ENCODE measurements at regions not wholly inside any gene's neighbourhood (a gene's known extent, or its start where the extent isn't known, plus 50 kb on each side); places are given as distances from the start of the nearest gene placed in this dataset.

- DNase-seq (ENCODE audit: low read depth), result no peak
- Histone ChIP-seq H3K27me3 (ENCODE audit: control insufficient read depth, insufficient read depth, low read length) (no peaks in the 10 kb centered on the region), H3K36me3 (ENCODE audit: control insufficient read depth, insufficient read depth, low read length) (no peaks in the 10 kb centered on the region), H3K4me3 (ENCODE audit: low read depth, low read length) (no peak overlapping the region)
- ChIA-PET CTCF (no interaction called here), POLR2A (no interaction called here)
- no peak for TF ChIP-seq CTCF (IDR thresholded peaks at IDR 0.05; ENCODE audit: insufficient read depth, low read depth, low read length)
These were observed 115.8 kb downstream of the RTL3 start for GRCh38 chrX:78543281-78543680.

GRCh38 chrX:78540171-78540570, 119.0 kb downstream of the RTL3 start:
- DNase-seq (ENCODE audit: low read depth), result no peak
- Histone ChIP-seq H3K4me3 (ENCODE audit: low read depth, low read length) (no peak overlapping the region), H3K36me3 (ENCODE audit: control insufficient read depth, insufficient read depth, low read length) (no peaks in the 10 kb centered on the region), H3K27me3 (ENCODE audit: control insufficient read depth, insufficient read depth, low read length) (no peaks in the 10 kb centered on the region)
- POLR2A ChIA-PET, result no interaction called here
- CTCF ChIA-PET, result interaction anchor here (0.8 kb wide), 1 partner anchor 12 kb away, joined by 3 read pairs; no protein-coding TSS in a partner anchor
- TF ChIP-seq CTCF (IDR thresholded peaks at IDR 0.05; ENCODE audit: insufficient read depth, low read depth, low read length), result no peak

GRCh38 chrX:78534221-78534620, 124.9 kb downstream of the RTL3 start:
- no peak for DNase-seq (ENCODE audit: low read depth)
- H3K36me3 ChIP-seq (ENCODE audit: control insufficient read depth, insufficient read depth, low read length), result no peaks in the 10 kb centered on the region
- ChIA-PET CTCF (no interaction called here), POLR2A (no interaction called here)
- no peak for TF ChIP-seq CTCF (IDR thresholded peaks at IDR 0.05; ENCODE audit: insufficient read depth, low read depth, low read length)
- H3K27me3 ChIP-seq (ENCODE audit: control insufficient read depth, insufficient read depth, low read length), result no peaks in the 10 kb centered on the region
- no peak overlapping the region for H3K4me3 ChIP-seq (ENCODE audit: low read depth, low read length)

- DNase-seq (ENCODE audit: low read depth), result no peak
- Histone ChIP-seq H3K36me3 (ENCODE audit: control insufficient read depth, insufficient read depth, low read length) (no peaks in the 10 kb centered on the region), H3K27me3 (ENCODE audit: control insufficient read depth, insufficient read depth, low read length) (no peaks in the 10 kb centered on the region), H3K4me3 (ENCODE audit: low read depth, low read length) (no peak overlapping the region)
- ChIA-PET POLR2A (no interaction called here), CTCF (no interaction called here)
- no peak for TF ChIP-seq CTCF (IDR thresholded peaks at IDR 0.05; ENCODE audit: insufficient read depth, low read depth, low read length)
These were observed 126.8 kb downstream of the RTL3 start for GRCh38 chrX:78532363-78532762.

DNA sequence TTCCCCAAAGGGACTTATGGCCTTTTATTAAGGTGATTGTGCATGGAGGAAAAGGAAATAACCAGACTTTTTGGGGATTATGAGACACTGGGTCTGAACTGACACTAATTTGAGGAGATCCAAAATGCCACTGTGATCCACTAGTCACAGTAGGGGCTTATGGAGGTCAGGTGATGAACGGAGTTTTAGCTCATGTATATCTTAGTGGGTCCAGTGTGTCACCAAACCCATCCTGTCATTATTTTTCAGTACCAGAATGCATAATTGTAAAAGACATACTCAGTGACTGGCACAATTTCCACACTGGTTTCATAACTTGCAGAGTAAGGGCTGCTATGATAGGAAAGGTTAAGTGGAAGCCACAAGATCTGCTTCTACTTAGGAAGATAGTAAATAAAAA, 131.3 kb downstream of the RTL3 start:
- TF ChIP-seq CTCF (IDR thresholded peaks at IDR 0.05; ENCODE audit: insufficient read depth, low read depth, low read length), result no peak
- Histone ChIP-seq H3K27me3 (ENCODE audit: control insufficient read depth, insufficient read depth, low read length) (no peaks in the 10 kb centered on the region), H3K36me3 (ENCODE audit: control insufficient read depth, insufficient read depth, low read length) (no peaks in the 10 kb centered on the region), H3K4me3 (ENCODE audit: low read depth, low read length) (no peak overlapping the region)
- ChIA-PET POLR2A (no interaction called here), CTCF (no interaction called here)
- DNase-seq (ENCODE audit: low read depth), result no peak
